GM23338 (cell line): ENCODE measurements at regions not wholly inside any gene's neighbourhood (a gene's known extent, or its start where the extent isn't known, plus 50 kb on each side); places are given as distances from the start of the nearest gene placed in this dataset.
"Not testable (repeated sequence)": the region's sequence is repeated elsewhere in the genome, so short reads cannot be mapped to it uniquely, and the experiment has no call there.

Experiments
- EZH2 ChIP-seq: fragments of 200-600 bp; sonication (generic); IDR thresholded peaks from one replicate; pipeline ENCODE4 v1.8.0; 2017; ENCODE audit warnings: antibody characterized with exemption, mild to moderate bottlenecking, low read depth; ENCODE audit not compliant: unreplicated experiment
- EZH2phosphoT487 ChIP-seq: fragments of 200-600 bp; sonication (generic); IDR thresholded peaks from one replicate; pipeline ENCODE4 v1.8.1; 2018; ENCODE audit warnings: antibody characterized with exemption; ENCODE audit not compliant: unreplicated experiment
- POLR2AphosphoS5 ChIP-seq: IDR thresholded peaks from 2 replicates; pipeline ENCODE4 v1.6.1; 2016; ENCODE audit warnings: antibody characterized with exemption, low read depth
- REST ChIP-seq: IDR thresholded peaks from one replicate; pipeline ENCODE4 v1.6.1; 2018; ENCODE audit warnings: antibody characterized with exemption; ENCODE audit not compliant: unreplicated experiment
- ZNF114 ChIP-seq: fragments of 250-450 bp; sonication (Bioruptor Pico); IDR thresholded peaks from 2 replicates; pipeline ENCODE4 v1.5.0; 2020; ENCODE audit warnings: mild to moderate bottlenecking, moderate library complexity
- ZNF462 ChIP-seq: fragments of 250-450 bp; sonication (Bioruptor Pico); IDR thresholded peaks from 2 replicates; pipeline ENCODE4 v1.5.0; 2020; ENCODE audit warnings: mild to moderate bottlenecking, moderate library complexity
- TF ChIP-seq, protein P1 (sequence below), 2 experiments: fragments of 200-600 bp in 1 of 2; sonication (generic) in 1 of 2; conservative IDR thresholded peaks; 2 replicates each; pipeline versions ENCODE4 v1.5.1 to v1.6.1; 2016 to 2017; ENCODE audit warnings: antibody characterized with exemption in 2 of 2, low read depth in 2 of 2, mild to moderate bottlenecking in 2 of 2, moderate library complexity in 1 of 2
- TF ChIP-seq, protein P2 (sequence below): IDR thresholded peaks from 2 replicates; pipeline ENCODE4 v1.6.1; 2016; ENCODE audit warnings: antibody characterized with exemption

DNA sequence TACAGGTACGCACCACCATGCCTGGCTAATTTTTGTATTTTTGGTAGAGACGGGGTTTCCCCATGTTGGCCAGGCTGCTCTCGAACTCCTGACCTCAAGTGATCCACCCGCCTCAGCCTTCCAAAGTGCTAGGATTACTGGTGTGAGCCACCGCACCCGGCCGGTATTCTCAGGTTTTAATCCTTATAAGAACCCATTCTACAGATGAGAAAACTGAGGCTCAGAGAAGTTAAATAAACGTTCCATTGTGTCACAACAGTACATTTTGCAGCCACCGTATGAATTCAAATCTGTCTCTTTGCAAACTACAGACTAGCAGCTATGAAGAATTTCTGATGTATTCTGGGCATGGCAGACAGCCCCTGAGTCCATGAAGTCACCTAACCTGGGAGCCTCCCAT is 60.9 kb upstream of the LAPTM4A start:
- TF ChIP-seq EZH2; REST; POLR2AphosphoS5; ZNF462 (CRISPR knock-in tag); EZH2phosphoT487; ZNF114 (CRISPR knock-in tag): not testable (repeated sequence)
- TF ChIP-seq, protein P1, sequence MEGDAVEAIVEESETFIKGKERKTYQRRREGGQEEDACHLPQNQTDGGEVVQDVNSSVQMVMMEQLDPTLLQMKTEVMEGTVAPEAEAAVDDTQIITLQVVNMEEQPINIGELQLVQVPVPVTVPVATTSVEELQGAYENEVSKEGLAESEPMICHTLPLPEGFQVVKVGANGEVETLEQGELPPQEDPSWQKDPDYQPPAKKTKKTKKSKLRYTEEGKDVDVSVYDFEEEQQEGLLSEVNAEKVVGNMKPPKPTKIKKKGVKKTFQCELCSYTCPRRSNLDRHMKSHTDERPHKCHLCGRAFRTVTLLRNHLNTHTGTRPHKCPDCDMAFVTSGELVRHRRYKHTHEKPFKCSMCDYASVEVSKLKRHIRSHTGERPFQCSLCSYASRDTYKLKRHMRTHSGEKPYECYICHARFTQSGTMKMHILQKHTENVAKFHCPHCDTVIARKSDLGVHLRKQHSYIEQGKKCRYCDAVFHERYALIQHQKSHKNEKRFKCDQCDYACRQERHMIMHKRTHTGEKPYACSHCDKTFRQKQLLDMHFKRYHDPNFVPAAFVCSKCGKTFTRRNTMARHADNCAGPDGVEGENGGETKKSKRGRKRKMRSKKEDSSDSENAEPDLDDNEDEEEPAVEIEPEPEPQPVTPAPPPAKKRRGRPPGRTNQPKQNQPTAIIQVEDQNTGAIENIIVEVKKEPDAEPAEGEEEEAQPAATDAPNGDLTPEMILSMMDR (conservative IDR thresholded peaks at IDR 0.05; ENCODE audit: low read depth in 2 of 2): not testable (repeated sequence)
- TF ChIP-seq, protein P2, sequence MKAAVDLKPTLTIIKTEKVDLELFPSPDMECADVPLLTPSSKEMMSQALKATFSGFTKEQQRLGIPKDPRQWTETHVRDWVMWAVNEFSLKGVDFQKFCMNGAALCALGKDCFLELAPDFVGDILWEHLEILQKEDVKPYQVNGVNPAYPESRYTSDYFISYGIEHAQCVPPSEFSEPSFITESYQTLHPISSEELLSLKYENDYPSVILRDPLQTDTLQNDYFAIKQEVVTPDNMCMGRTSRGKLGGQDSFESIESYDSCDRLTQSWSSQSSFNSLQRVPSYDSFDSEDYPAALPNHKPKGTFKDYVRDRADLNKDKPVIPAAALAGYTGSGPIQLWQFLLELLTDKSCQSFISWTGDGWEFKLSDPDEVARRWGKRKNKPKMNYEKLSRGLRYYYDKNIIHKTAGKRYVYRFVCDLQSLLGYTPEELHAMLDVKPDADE: not testable (repeated sequence)
